Dendritic cell treated with granulocyte-macrophage colony-stimulating factor and Interleukin-4, amounts not matched to agents 40 ng/mL and 50 ng/mL, for 4 days (primary cell): ENCODE measurements at regions not wholly inside any gene's neighbourhood (a gene's known extent, or its start where the extent isn't known, plus 50 kb on each side); places are given as distances from the start of the nearest gene placed in this dataset.

Experiments
- H3K27ac Mint-ChIP-seq: one replicate; pipeline ENCODE4 v1.8.0; 2022; ENCODE audit warnings: mild to moderate bottlenecking, mixed read lengths
- H3K27me3 Mint-ChIP-seq: one replicate; pipeline ENCODE4 v1.8.0; 2022; ENCODE audit warnings: mild to moderate bottlenecking, mixed read lengths
- H3K36me3 Mint-ChIP-seq: one replicate; pipeline ENCODE4 v1.8.0; 2022; ENCODE audit warnings: low read depth, mixed read lengths
- H3K4me1 Mint-ChIP-seq: one replicate; pipeline ENCODE4 v1.8.0; 2022; ENCODE audit warnings: low read depth, mixed read lengths
- H3K4me3 Mint-ChIP-seq: one replicate; pipeline ENCODE4 v1.8.0; 2022; ENCODE audit warnings: mild to moderate bottlenecking, moderate library complexity, mixed read lengths
- H3K9me3 Mint-ChIP-seq: one replicate; pipeline ENCODE4 v1.8.0; 2022; ENCODE audit warnings: mixed read lengths
- intact Hi-C: fragments of 100-400 bp; cut with micrococcal nuclease; formaldehyde crosslinking; loops from one replicate; pipeline ENCODE4 v1.15.0; 2022

GRCh38 chr21:28374881-28375280 is 617.8 kb downstream of the LTN1 start:
- no peak overlapping the region for H3K4me3 Mint-ChIP-seq
- no peaks in the 10 kb centered on the region for H3K27me3 Mint-ChIP-seq
- no peaks in the 10 kb centered on the region for H3K4me1 Mint-ChIP-seq
- intact Hi-C loops, result no loop called here
- no peaks in the 10 kb centered on the region for H3K36me3 Mint-ChIP-seq
- no peak overlapping the region for H3K27ac Mint-ChIP-seq
- peaks cover 17% of the 10 kb centered on the region for H3K9me3 Mint-ChIP-seq

GRCh38 chr21:28371713-28372112 is 621.0 kb downstream of the LTN1 start:
- no peak overlapping the region for H3K4me3 Mint-ChIP-seq
- peaks cover 16% of the 10 kb centered on the region for H3K9me3 Mint-ChIP-seq
- no peaks in the 10 kb centered on the region for H3K4me1 Mint-ChIP-seq
- no peaks in the 10 kb centered on the region for H3K27me3 Mint-ChIP-seq
- H3K36me3 Mint-ChIP-seq, result no peaks in the 10 kb centered on the region
- no peak overlapping the region for H3K27ac Mint-ChIP-seq
- intact Hi-C loops, result no loop called here

GRCh38 chr21:28359300-28359699 is 633.4 kb downstream of the LTN1 start:
- H3K4me1 Mint-ChIP-seq, result peaks cover 6% of the 10 kb centered on the region
- H3K9me3 Mint-ChIP-seq, result no peaks in the 10 kb centered on the region
- H3K27me3 Mint-ChIP-seq, result no peaks in the 10 kb centered on the region
- intact Hi-C loops, result no loop called here
- H3K4me3 Mint-ChIP-seq, result no peak overlapping the region
- no peaks in the 10 kb centered on the region for H3K36me3 Mint-ChIP-seq
- no peak overlapping the region for H3K27ac Mint-ChIP-seq

GRCh38 chr21:28358702-28359101 is 634.0 kb downstream of the LTN1 start:
- H3K27me3 Mint-ChIP-seq, result no peaks in the 10 kb centered on the region
- H3K4me3 Mint-ChIP-seq, result no peak overlapping the region
- intact Hi-C loops, result no loop called here
- peaks cover 6% of the 10 kb centered on the region for H3K4me1 Mint-ChIP-seq
- no peaks in the 10 kb centered on the region for H3K36me3 Mint-ChIP-seq
- no peak overlapping the region for H3K27ac Mint-ChIP-seq
- H3K9me3 Mint-ChIP-seq, result no peaks in the 10 kb centered on the region

GRCh38 chr21:28358170-28358569 is 634.5 kb downstream of the LTN1 start:
- Mint-ChIP-seq H3K36me3 (no peaks in the 10 kb centered on the region), H3K9me3 (no peaks in the 10 kb centered on the region)
- intact Hi-C loops, result no loop called here

GRCh38 chr21:28357743-28358142 is 634.9 kb downstream of the LTN1 start:
- Mint-ChIP-seq H3K27me3 (no peaks in the 10 kb centered on the region), H3K4me3 (no peak overlapping the region), H3K9me3 (no peaks in the 10 kb centered on the region), H3K4me1 (peaks cover 6% of the 10 kb centered on the region), H3K36me3 (no peaks in the 10 kb centered on the region), H3K27ac (no peak overlapping the region)
- intact Hi-C loops, result no loop called here

More at GRCh38 chr21:28358170-28358569, 634.5 kb downstream of the LTN1 start:
- no peak overlapping the region for H3K4me3 Mint-ChIP-seq
- H3K27me3 Mint-ChIP-seq, result no peaks in the 10 kb centered on the region
- peaks cover 6% of the 10 kb centered on the region for H3K4me1 Mint-ChIP-seq
- H3K27ac Mint-ChIP-seq, result no peak overlapping the region

- Mint-ChIP-seq H3K4me1 (peaks cover 6% of the 10 kb centered on the region), H3K27me3 (no peaks in the 10 kb centered on the region), H3K27ac (no peak overlapping the region), H3K4me3 (no peak overlapping the region), H3K36me3 (no peaks in the 10 kb centered on the region), H3K9me3 (no peaks in the 10 kb centered on the region)
- intact Hi-C loops, result no loop called here
Measured at GRCh38 chr21:28356422-28356821, 636.3 kb downstream of the LTN1 start.

- Mint-ChIP-seq H3K27ac (no peak overlapping the region), H3K27me3 (no peaks in the 10 kb centered on the region), H3K36me3 (no peaks in the 10 kb centered on the region), H3K4me3 (no peak overlapping the region), H3K4me1 (peaks cover 13% of the 10 kb centered on the region), H3K9me3 (peaks cover 9% of the 10 kb centered on the region)
- intact Hi-C loops, result no loop called here
Measured at GRCh38 chr21:28345934-28346333, 646.7 kb downstream of the LTN1 start.

- intact Hi-C loops, result no loop called here
- Mint-ChIP-seq H3K9me3 (peaks cover 9% of the 10 kb centered on the region), H3K4me1 (peaks cover 13% of the 10 kb centered on the region), H3K36me3 (no peaks in the 10 kb centered on the region), H3K27ac (no peak overlapping the region), H3K27me3 (no peaks in the 10 kb centered on the region), H3K4me3 (no peak overlapping the region)
Measured at GRCh38 chr21:28344985-28345384, 647.7 kb downstream of the LTN1 start.

GRCh38 chr21:28342212-28342810 is 650.4 kb downstream of the LTN1 start:
- no peaks in the 10 kb centered on the region for H3K27me3 Mint-ChIP-seq
- H3K27ac Mint-ChIP-seq, result no peak overlapping the region
- intact Hi-C loops, result no loop called here
- H3K4me1 Mint-ChIP-seq, result peaks cover 13% of the 10 kb centered on the region
- peaks cover 2% of the 10 kb centered on the region for H3K9me3 Mint-ChIP-seq
- no peaks in the 10 kb centered on the region for H3K36me3 Mint-ChIP-seq
- H3K4me3 Mint-ChIP-seq, result no peak overlapping the region

- Mint-ChIP-seq H3K27me3 (no peaks in the 10 kb centered on the region), H3K27ac (no peak overlapping the region), H3K4me3 (no peak overlapping the region), H3K4me1 (no peaks in the 10 kb centered on the region), H3K9me3 (no peaks in the 10 kb centered on the region), H3K36me3 (no peaks in the 10 kb centered on the region)
- intact Hi-C loops, result loop anchor here (5.0 to 10.0 kb wide), 3 partner anchors 405 to 637 kb away; no protein-coding TSS in a partner anchor
Measured at GRCh38 chr21:28339403-28339802, 653.3 kb downstream of the LTN1 start.

GRCh38 chr21:28338701-28339305 is 653.9 kb downstream of the LTN1 start:
- Mint-ChIP-seq H3K4me3 (no peak overlapping the region), H3K27ac (no peak overlapping the region), H3K36me3 (no peaks in the 10 kb centered on the region), H3K9me3 (no peaks in the 10 kb centered on the region), H3K27me3 (no peaks in the 10 kb centered on the region), H3K4me1 (no peaks in the 10 kb centered on the region)
- intact Hi-C loops, result loop anchor here (5.0 to 10.0 kb wide), 3 partner anchors 406 to 637 kb away; no protein-coding TSS in a partner anchor

- Mint-ChIP-seq H3K4me1 (no peaks in the 10 kb centered on the region), H3K4me3 (no peak overlapping the region), H3K36me3 (no peaks in the 10 kb centered on the region), H3K9me3 (no peaks in the 10 kb centered on the region), H3K27ac (no peak overlapping the region), H3K27me3 (no peaks in the 10 kb centered on the region)
- intact Hi-C loops, result loop anchor here (2.0 to 10.0 kb wide), 5 partner anchors 241 to 1489 kb away; no protein-coding TSS in a partner anchor
Measured at GRCh38 chr21:28337315-28337714, 655.4 kb downstream of the LTN1 start.

- intact Hi-C loops, result loop anchor here (2.0 to 10.0 kb wide), 5 partner anchors 240 to 1488 kb away; no protein-coding TSS in a partner anchor
- H3K4me1 Mint-ChIP-seq, result no peaks in the 10 kb centered on the region
- H3K9me3 Mint-ChIP-seq, result no peaks in the 10 kb centered on the region
- H3K4me3 Mint-ChIP-seq, result no peak overlapping the region
- no peaks in the 10 kb centered on the region for H3K27me3 Mint-ChIP-seq
- H3K27ac Mint-ChIP-seq, result no peak overlapping the region
- H3K36me3 Mint-ChIP-seq, result no peaks in the 10 kb centered on the region
Measured at GRCh38 chr21:28336314-28336713, 656.4 kb downstream of the LTN1 start.
